DOHH2 (cell line): ENCODE measurements at regions not wholly inside any gene's neighbourhood (a gene's known extent, or its start where the extent isn't known, plus 50 kb on each side); places are given as distances from the start of the nearest gene placed in this dataset.

ENCODE experiments used
- EZH2phosphoT487 ChIP-seq: fragments of 200-600 bp; sonication (generic); IDR thresholded peaks from 2 replicates; pipeline ENCODE4 v1.6.1; 2017; ENCODE audit warnings: borderline replicate concordance, mild to moderate bottlenecking, antibody characterized with exemption, low read length, moderate library complexity, mixed read lengths
- TF ChIP-seq, protein P1 (sequence below): fragments of 200-600 bp; sonication (generic); IDR thresholded peaks from one replicate; pipeline ENCODE4 v1.5.1; 2014; ENCODE audit warnings: antibody characterized with exemption, mild to moderate bottlenecking, low read depth, low read length; ENCODE audit not compliant: poor library complexity, severe bottlenecking

DNA sequence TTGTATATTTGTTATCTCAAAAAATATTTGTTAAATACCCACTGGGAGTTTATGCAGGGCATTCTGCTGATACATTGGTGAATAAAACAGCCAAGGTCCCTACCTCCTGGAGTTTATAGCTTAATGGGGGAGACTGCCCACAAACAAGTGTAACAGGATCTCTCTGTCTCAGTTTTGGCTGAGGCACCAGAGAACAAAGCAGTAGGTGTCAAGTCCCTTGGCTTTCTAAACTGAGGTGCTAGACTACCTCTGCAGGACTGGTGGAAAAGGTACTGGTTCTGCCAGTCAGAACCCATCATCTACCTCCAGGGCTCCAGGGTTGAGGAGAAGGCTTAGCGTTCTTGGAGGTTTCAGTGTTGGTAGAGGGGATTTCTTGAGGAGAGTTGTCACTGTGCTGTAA is 188.4 kb upstream of the ELL2 start:
- TF ChIP-seq, protein P1, sequence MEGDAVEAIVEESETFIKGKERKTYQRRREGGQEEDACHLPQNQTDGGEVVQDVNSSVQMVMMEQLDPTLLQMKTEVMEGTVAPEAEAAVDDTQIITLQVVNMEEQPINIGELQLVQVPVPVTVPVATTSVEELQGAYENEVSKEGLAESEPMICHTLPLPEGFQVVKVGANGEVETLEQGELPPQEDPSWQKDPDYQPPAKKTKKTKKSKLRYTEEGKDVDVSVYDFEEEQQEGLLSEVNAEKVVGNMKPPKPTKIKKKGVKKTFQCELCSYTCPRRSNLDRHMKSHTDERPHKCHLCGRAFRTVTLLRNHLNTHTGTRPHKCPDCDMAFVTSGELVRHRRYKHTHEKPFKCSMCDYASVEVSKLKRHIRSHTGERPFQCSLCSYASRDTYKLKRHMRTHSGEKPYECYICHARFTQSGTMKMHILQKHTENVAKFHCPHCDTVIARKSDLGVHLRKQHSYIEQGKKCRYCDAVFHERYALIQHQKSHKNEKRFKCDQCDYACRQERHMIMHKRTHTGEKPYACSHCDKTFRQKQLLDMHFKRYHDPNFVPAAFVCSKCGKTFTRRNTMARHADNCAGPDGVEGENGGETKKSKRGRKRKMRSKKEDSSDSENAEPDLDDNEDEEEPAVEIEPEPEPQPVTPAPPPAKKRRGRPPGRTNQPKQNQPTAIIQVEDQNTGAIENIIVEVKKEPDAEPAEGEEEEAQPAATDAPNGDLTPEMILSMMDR = no peak
- no peak for TF ChIP-seq EZH2phosphoT487
